Thyroid gland (tissue), 4 donors: ENCODE measurements at regions not wholly inside any gene's neighbourhood (a gene's known extent, or its start where the extent isn't known, plus 50 kb on each side); places are given as distances from the start of the nearest gene placed in this dataset.

Source experiments
- CTCF ChIP-seq, 6 experiments: fragments of 200-600 bp in 3 of 6; fragments of 450-650 bp in 3 of 6; sonication (generic) in 3 of 6; IDR thresholded peaks; one replicate each; pipeline ENCODE4 v1.5.1; 2016 to 2019; ENCODE audit warnings: antibody characterized with exemption in 6 of 6, mild to moderate bottlenecking in 2 of 6, inconsistent platforms in 1 of 6, moderate library complexity in 1 of 6
- POLR2A ChIP-seq, 2 donors: fragments of 450-650 bp; IDR thresholded peaks; one replicate each; pipeline ENCODE4 v1.6.1; 2017; ENCODE audit warnings: antibody characterized with exemption in 2 of 2, mild to moderate bottlenecking in 2 of 2, moderate library complexity in 1 of 2

- TF ChIP-seq CTCF (IDR thresholded peaks at IDR 0.05) = no peak
- TF ChIP-seq POLR2A (IDR thresholded peaks at IDR 0.05) = no peak
These were observed 590.8 kb upstream of the PRMT6 start for GRCh38 chr1:106465666-106466065.
